ENCODE measurements at regions not wholly inside any gene's neighbourhood (a gene's known extent, or its start where the extent isn't known, plus 50 kb on each side); places are given as distances from the start of the nearest gene placed in this dataset.

GRCh38 chr16:49103298-49103697 lies 178.3 kb downstream of the CBLN1 start:
- WGBS: 86% methylated on average over 3 of the region's 3 CpGs
- H3K9me3 ChIP-seq: no peaks in the 10 kb centered on the region
- no peaks in the 10 kb centered on the region for H3K27me3 ChIP-seq
- DNase-seq (ENCODE audit: low spot score in 2 of 2): no peak
- no peaks in the 10 kb centered on the region for H3K36me3 ChIP-seq
- no peak for TF ChIP-seq EP300 (IDR thresholded peaks at IDR 0.05)
- TF ChIP-seq CTCF (IDR thresholded peaks at IDR 0.05): no peak
- TF ChIP-seq POLR2AphosphoS5 (IDR thresholded peaks at IDR 0.05): no peak
- no peak for TF ChIP-seq POLR2A (IDR thresholded peaks at IDR 0.05)
- H3K27ac ChIP-seq: no peak overlapping the region
- no peaks in the 10 kb centered on the region for H3K4me1 ChIP-seq
- no peak overlapping the region for H3K4me3 ChIP-seq

DNA sequence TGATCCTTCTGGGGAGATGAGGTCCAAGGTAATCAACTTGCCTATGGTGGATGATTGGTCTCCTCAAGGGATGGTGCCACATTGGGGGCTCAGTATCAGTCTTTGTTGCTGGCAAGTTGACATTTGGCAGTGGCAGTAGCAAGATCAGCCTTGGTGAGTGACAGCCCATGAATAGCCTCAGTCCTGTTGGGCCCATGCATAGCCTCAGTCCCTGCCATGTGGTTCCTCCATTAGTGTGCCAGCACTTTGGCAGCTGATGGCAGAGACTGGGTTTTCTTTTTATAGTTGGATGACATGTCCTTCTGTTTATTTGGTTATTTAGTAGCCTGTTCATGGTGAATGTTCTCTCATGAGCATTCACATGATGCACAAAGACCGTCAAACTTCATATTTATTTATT lies 179.6 kb downstream of the CBLN1 start:
- WGBS: 86% methylated on average over 1 of the region's 1 CpG
- no peak for DNase-seq (ENCODE audit: low spot score in 2 of 2)
- no peak for TF ChIP-seq POLR2AphosphoS5 (IDR thresholded peaks at IDR 0.05)
- TF ChIP-seq POLR2A (IDR thresholded peaks at IDR 0.05): no peak
- TF ChIP-seq EP300 (IDR thresholded peaks at IDR 0.05): no peak
- TF ChIP-seq CTCF (IDR thresholded peaks at IDR 0.05): no peak
- H3K36me3 ChIP-seq: no peaks in the 10 kb centered on the region
- no peaks in the 10 kb centered on the region for H3K9me3 ChIP-seq
- H3K27ac ChIP-seq: no peak overlapping the region
- H3K4me3 ChIP-seq: no peak overlapping the region
- no peaks in the 10 kb centered on the region for H3K4me1 ChIP-seq
- H3K27me3 ChIP-seq: no peaks in the 10 kb centered on the region

GRCh38 chr16:49100366-49100765 lies 181.3 kb downstream of the CBLN1 start:
- H3K36me3 ChIP-seq: no peaks in the 10 kb centered on the region
- no peak overlapping the region for H3K4me3 ChIP-seq
- H3K27ac ChIP-seq: no peak overlapping the region
- DNase-seq (ENCODE audit: low spot score in 2 of 2): no peak
- no peaks in the 10 kb centered on the region for H3K4me1 ChIP-seq
- H3K9me3 ChIP-seq: no peaks in the 10 kb centered on the region
- TF ChIP-seq POLR2AphosphoS5 (IDR thresholded peaks at IDR 0.05): no peak
- TF ChIP-seq EP300 (IDR thresholded peaks at IDR 0.05): no peak
- TF ChIP-seq POLR2A (IDR thresholded peaks at IDR 0.05): no peak
- no peak for TF ChIP-seq CTCF (IDR thresholded peaks at IDR 0.05)
- no peaks in the 10 kb centered on the region for H3K27me3 ChIP-seq

DNA sequence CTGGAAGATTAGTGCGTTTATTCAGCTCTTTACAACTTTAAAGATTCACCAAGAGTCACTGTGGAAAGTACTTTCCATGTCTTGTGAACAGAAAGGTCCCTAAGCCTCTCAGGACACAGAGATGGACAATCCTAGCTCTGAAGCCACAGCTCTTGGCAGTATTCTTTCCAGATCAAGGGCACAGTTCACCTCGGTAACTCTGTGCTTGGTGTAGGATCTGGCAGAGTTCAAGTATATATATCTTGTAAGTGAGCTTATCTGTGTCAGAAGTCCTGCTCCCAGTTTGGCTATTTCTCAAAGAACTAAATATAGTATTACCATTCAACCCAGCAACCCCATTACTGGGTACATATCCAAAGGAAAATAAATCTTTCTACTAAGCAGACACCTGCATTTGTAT lies 183.7 kb downstream of the CBLN1 start:
- no peak for DNase-seq (ENCODE audit: low spot score in 2 of 2)
- no peaks in the 10 kb centered on the region for H3K36me3 ChIP-seq
- H3K4me3 ChIP-seq: no peak overlapping the region
- no peaks in the 10 kb centered on the region for H3K9me3 ChIP-seq
- H3K4me1 ChIP-seq: no peaks in the 10 kb centered on the region
- TF ChIP-seq POLR2A (IDR thresholded peaks at IDR 0.05): no peak
- TF ChIP-seq POLR2AphosphoS5 (IDR thresholded peaks at IDR 0.05): no peak
- no peak for TF ChIP-seq EP300 (IDR thresholded peaks at IDR 0.05)
- no peak for TF ChIP-seq CTCF (IDR thresholded peaks at IDR 0.05)
- H3K27me3 ChIP-seq: no peaks in the 10 kb centered on the region
- no peak overlapping the region for H3K27ac ChIP-seq
- WGBS: 93% methylated on average over 2 of the region's 2 CpGs

- Histone ChIP-seq H3K36me3 (no peaks in the 10 kb centered on the region), H3K4me1 (no peaks in the 10 kb centered on the region), H3K9me3 (no peaks in the 10 kb centered on the region), H3K27me3 (no peaks in the 10 kb centered on the region), H3K27ac (no peak overlapping the region), H3K4me3 (no peak overlapping the region)
- no peak for TF ChIP-seq EP300 (IDR thresholded peaks at IDR 0.05)
- no peak for TF ChIP-seq CTCF (IDR thresholded peaks at IDR 0.05)
- no peak for DNase-seq (ENCODE audit: low spot score in 2 of 2)
- WGBS: 76% methylated on average over 7 of the region's 7 CpGs
These were observed 185.3 kb downstream of the CBLN1 start for GRCh38 chr16:49096176-49096945.

All from suprapubic skin (tissue), 4 donors.